ENCODE measurements at regions not wholly inside any gene's neighbourhood (a gene's known extent, or its start where the extent isn't known, plus 50 kb on each side); places are given as distances from the start of the nearest gene placed in this dataset.

- peak in 1 of 2 donors; percentile 32 for TF ChIP-seq POLR2AphosphoS5 (IDR thresholded peaks at IDR 0.05; ENCODE audit: insufficient read depth in 1 of 2, low read depth in 1 of 2)
- TF ChIP-seq POLR2A (IDR thresholded peaks at IDR 0.05) = no peak
- no peak for TF ChIP-seq CTCF (IDR thresholded peaks at IDR 0.05)
These were observed 243.4 kb upstream of the KLF4 start for GRCh38 chr9:107732781-107733522.

Data from vagina (tissue), 2 donors.